ENCODE measurements at regions not wholly inside any gene's neighbourhood (a gene's known extent, or its start where the extent isn't known, plus 50 kb on each side); places are given as distances from the start of the nearest gene placed in this dataset.

DNA sequence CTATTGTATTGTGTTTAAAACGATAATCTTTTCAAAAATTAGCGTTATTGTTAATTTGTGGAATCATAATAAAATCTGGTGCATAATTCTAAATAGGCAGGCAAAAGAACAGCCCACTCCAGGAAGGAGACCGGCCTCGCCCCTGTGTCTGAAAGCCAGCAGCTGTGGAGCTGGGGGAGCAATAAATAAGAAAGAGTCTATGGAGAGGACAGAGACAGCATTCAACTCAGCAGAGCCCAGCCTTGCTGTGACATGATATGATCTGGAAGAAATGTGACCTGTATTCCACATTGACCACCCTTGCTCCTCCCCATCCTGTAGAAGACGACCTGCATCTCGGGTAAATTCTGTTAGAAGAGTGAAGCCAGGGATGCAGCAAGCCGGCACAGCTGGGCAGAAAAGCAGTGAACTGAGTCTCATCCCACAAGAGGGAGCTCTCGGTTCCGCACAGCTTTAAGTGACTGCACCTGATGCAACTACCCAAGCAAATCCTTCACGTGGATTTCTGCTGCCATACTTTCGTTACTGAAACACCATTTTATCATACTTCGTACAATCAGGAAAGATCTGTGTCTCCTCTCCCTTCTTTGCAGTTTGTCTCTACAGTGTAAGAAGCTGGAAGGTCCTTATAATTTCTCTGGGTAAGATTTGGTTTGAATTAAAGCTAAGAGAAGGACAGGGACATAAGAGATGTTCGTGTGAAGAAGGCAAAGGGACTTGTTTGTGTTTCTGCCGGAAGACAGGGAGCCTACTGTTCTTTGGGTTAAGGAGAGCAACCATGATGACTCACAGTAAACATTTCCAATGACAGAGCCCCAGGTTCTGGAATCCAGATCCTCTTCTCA is 427.1 kb downstream of the GPAM start:
- FAIRE-seq, result no peak

DNA sequence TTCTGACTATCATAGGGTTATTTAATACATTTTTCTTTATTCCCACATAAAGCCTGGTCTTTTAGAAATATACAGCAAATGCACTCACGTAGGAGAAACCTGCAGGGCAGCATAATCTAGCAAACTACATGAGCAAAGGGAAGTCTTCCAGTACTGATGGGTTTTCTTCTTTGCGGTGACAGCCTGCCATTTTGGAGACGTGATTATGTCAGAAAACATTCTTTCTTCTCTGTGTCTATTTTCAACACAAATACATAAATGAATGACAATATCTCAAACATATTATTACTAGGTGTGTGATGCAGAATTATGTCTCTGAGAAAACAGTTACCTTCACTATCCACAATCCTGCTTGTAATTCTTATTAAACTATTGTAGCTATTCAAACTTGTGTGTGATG is 425.0 kb downstream of the GPAM start:
- no peak for FAIRE-seq

DNA sequence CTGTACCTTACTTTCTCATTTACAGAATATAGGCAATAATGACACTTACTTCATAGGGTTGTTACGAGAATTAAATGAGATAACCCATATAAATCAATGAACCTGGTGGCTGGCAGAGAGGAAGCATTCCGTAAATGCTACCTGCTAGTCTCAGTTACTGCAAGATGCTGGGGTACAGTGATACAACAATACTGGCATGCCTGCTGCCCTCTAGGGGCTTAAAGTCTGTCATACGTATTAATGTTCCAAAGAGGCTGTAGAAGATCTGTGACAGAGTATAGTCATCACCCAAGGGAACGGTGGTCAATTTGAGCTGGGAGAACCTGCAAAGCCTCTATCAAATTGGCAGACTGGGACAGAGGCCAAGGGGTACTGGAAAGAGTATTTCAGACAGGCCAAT is 421.5 kb downstream of the GPAM start:
- no peak for FAIRE-seq

DNA sequence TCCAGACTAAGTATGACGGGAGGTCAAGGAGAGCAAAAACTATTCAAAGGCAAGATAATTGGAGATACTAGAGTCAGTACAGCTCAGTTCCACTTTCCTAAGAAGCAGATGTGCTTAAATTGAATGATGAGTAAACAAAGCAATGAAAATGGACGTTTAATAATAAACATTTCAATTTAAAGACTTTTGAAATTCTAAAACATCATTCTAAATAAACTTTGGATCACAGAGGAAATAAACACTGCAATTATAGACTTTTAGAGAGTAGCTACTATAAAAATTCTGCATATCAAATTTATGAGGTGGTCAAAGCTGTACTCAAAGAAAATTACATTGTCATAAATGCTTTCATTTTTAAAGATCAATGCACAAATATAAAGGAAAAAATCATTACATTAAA is 418.3 kb downstream of the GPAM start:
- no peak for FAIRE-seq

DNA sequence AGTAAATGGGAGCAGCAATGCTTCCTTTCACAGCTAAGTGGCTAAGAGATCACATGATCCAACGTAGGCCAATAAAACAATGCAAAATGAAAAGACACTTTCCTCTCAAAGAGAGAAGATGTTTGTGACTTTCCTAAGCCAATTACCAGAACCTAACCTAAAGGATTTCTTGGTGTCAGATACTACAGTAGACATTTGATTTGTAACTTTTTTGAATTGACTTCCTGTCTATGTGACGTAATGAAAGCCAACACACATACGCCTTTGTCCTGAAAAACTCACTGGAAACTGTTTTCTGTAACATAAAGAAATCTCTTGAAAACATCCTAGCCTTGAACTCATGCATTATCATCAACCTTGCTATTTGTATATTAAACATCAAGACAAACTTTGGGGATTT is 417.1 kb downstream of the GPAM start:
- no peak for FAIRE-seq

DNA sequence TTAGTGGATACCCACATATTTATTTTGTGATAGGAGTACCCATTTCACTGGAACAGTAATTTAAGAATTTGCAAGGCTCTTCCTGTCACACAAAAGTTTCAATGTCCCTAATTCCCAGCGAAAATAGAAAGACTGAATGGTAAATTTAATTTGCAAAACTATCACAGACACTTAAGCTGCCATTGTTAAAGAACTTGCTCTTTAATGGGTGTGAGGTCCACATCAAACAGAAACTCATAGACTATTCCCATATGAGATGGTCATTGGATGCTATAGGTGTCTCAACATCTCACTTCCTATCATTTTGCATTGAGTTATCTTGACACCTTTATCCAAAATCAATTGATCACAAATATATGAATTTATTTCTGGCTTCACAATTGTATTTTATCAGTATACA is 415.9 kb downstream of the GPAM start:
- FAIRE-seq, result no peak

DNA sequence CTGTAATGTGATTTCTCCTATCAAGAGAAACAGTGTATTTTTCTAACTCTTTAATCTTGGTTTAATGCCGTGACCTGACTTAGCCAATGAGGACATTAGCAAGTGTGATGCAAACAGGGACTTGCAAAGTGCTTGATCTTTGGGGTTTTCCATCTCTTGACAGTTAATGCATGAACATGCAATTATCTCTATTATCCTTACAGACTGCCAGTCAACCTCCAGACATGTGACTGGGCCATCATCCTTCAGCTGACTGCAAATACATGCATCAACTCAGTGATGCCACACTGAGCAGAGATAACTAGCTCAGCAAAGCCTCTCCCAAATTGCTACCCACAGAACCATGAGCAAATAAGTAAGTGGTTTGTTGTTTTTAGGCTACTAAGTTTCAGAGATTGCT is 409.6 kb downstream of the GPAM start:
- FAIRE-seq, result no peak

DNA sequence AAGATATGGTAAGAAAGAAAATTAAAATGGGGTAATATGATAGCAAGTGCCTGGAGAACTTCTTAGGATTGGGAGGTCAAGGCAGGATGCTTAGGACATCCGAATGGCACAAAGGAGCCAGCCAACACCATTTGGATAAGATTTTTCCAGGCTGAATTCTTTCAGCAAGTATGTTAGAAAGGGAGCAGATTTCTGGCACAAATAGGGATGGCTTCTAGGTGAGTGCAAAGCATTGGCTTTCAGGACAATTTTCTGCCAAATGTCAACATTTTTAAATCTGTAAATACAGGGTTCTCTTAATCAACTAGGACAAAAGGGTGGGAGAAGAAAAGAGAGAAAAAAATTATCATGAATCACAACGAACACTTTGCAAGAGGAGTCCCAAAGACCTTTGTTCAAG is 409.1 kb downstream of the GPAM start:
- FAIRE-seq, result no peak

DNA sequence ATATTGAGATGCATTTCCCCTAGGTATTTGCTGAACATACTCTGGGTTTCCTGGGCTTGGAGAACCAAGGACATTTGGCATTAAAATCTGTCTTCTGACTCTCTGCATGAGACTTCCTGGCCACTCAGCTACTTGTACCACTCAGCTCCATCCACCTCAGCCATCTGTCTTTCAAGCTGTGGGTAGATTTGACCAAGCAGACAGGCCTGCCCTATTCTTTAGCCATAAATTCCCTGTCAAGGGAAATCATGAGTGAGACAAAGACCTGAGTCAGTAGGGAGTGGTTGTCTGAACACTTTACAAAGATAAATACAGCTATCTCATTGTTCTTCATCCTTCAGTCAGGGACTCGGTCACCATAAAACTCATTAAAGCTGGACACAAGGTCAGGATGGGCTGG is 399.1 kb downstream of the GPAM start:
- FAIRE-seq, result no peak

DNA sequence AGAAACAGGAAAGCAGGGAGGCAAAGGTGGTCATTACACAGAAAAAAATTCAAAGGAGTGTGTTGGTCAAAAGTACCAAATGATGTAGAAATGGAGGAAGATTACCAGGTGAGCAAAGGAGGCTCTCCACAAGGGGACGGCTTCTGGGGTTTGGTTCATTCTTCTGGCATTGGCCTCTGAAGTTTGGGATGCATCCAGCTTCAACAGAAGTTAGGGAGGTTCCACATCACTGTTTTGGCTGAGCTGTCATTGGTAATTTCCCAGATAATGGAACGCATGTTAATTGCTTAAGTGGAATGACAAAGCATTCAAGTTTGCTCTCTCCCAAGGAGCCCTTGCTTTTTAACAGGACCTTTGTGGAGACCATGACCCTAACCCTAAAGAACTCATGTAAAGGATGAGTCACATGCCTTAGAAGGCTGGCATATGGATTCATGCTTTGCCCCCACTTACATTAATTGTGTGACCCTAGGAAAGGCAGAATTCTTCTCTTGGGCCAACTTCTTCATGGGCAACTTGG is 398.6 kb downstream of the GPAM start:
- no peak for FAIRE-seq

DNA sequence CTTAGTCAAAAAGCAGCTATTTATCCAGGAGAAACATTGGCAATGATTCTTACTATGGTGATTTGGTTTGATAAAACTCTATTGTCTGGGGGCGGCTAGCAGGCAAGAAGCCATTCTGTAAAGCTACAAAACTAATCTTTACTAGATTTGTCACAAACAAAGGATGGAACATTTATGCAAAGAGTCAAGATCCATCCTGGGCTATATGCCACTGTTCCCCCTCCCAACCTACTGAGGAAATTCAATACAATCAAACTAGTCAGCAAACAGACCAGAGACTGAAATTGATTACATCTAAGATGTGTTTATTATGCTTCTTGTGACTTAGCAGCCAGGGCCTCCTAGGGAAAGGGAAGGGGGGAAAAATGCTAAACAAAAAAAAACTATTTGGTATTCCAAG is 397.6 kb downstream of the GPAM start:
- FAIRE-seq, result no peak

DNA sequence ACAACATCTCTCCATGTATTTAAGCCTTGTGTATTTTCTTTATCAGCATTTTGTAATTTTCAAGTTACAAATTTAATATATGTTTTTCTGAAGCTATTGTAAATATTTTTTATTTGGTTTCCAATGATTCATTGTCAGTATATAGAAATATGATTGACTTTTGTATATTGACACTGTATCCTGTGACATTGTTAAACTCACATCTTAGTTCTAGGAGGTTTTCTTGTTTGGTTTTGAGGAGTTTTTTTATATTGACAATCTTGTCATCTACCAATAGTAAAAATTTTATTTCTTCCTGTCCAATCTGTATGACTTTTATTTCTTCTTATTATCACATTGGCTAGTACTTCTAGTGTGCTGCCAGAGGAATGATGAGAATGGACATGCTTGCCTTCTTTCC is 393.7 kb downstream of the GPAM start:
- no peak for FAIRE-seq

DNA sequence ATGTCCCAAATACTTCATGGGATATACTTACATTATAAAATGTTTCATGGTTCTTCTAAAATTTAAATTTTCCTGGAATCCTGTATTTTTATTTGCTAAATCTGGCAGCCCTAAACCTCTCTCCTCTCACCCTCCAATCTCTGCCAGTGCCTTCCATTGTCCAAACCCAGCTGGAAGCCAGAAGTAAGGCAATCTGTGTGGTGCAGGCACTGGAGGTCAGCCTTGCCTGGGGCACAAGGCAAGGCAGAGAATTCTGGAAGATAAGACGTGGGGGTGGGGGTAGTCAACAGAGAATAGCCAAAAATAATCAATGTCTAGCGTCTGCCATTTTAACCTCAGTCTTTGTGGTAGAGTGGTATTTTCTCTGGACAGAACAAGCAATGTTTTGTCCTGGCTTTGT is 381.7 kb downstream of the GPAM start:
- no peak for FAIRE-seq

DNA sequence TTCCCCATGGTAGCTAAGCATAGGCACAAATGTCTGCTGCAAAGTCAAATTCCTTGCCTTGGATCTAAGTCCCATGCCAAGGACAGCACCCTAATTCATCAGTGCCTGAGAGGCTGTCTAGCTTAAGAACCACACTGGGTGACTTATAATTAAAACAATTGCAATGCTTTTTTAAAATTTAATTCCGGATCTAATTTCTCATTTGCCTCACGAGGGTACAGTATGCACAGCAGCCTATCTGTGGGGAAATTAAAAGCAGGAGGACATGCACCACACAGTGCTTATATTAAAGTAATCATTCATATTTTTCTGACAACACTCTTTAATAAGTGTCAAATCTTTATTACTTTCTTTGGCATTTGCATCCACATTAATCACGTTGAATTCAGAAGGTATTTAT is 378.8 kb downstream of the GPAM start:
- FAIRE-seq, result no peak

DNA sequence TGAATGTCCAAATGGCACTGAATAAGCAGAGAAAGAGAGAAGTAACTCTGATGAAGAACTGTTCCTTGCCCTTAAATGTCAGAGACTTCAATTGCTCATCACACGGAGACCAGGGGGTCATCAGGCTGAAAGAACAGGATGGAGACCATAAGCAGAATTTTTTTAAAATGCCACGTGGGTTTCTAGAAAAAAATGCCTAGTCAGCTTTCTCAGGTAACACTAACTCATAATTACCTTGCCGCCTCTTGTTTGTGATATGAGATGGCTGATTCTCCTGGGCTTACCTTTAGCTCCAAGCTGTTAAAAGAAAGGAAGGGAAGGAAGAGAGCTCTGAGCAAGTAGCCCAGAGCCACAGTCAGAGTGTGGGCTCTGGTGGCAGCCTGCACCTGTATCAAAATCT is 372.0 kb downstream of the GPAM start:
- FAIRE-seq, result no peak

DNA sequence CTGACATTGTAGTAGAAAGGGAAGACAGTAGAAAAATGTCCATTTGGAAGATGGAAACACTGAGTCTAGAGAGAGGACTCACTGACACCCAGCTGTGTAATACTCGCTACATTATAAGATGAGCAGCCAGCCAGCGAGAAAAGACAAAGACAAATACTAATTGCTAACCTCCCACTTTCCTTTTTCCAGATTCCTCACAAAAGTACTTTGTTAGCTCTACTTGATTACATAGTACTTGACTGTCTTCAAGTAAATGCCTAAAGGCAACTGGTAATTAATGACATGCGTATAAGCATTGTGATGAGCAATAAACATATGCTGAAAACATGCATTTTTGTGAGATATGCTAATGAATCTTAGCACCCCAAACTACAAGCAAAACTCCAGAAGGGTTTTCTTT is 363.1 kb downstream of the GPAM start:
- no peak for FAIRE-seq

DNA sequence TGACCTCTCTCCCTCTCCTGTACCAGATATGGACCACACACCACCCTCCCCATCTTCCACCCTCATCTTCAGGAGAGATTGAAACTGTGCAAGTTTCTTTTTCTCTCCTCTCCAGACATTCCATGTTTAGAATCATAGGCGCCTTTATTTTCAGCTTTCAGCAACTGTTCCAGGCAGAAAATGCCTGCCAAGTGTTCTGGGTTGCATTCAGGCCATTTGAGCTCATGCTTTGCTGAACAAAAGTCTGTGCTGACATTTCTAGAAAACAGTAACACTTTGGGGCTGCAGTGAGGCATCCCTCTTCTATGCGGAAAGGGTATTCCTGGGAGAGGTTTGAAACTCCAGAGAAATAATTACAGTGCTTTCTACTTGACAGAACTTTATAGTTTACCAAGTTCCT is 361.7 kb downstream of the GPAM start:
- no peak for FAIRE-seq

DNA sequence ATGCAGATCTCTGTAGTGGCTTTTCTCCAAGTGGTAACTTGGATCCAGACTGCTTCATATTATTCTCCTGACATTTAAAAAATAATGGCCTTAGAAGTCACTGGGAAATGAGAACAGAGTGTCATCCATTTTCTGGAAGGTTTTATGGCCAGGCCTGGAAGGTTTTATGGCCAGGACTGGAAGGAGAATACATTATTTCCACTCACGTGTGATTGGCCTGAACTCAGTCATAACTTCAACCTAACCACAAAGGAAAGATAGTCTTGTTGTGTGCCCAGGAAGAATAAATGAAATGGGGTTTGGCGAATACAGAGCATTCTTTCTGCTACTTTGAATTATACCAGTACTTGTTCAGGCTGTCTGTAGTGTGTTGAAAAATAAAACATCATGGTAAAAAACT is 360.9 kb downstream of the GPAM start:
- no peak for FAIRE-seq

DNA sequence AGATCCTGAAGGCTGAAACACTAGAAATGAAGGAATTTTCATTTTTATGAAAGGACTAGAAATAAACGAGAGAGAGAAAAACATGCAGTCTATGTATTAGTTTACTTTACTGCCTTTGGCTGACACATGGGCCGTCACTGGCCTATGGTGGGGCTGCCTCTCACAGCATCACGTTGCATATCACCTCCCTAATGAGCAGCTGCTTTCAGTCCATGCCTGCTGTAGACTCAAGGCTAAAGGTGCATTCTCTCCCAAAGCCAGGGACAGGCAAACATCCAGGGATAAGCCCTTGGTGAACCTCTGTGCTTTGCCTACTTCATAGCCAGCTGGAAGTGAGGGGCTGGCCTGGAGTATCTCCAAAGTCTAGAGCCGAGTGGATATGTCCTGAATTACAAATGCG is 359.4 kb downstream of the GPAM start:
- no peak for FAIRE-seq

DNA sequence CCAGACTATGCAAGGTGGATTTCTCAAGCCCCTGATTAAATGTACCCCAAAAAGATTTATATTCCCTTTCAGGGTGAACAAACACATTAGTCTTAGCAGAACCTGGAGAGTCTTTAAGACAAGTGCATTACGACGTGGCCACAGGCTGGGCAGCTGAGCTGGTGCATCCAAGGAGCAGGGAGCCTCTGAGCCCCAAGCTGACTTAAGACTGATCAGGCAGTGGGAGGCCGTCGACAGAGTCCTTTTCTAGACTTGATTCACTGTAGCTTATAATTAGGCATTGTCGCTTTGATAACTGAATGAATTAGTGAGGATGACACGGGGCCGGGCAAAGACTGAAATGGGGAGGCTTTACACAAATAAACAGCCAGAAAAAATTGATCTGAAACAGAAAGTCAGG is 353.2 kb downstream of the GPAM start:
- no peak for FAIRE-seq

DNA sequence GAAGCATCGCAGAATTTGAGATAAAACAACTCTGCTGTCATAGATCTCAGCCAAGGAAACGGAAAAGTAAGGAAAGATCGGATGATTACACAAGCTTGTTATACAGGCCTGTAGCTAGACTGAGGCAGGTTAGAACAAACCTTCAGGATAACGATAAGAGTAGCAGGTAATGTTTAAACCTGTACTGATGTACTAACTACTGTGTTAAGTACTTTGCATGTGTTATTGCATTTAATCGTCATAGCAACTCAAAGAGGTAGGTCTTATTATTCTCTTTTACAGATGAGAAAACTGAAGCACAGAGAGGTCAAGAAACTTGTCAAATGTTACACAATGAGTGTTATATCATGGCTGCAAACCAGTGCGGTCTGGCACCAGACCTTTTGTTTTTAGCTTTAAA is 352.5 kb downstream of the GPAM start:
- FAIRE-seq, result no peak

DNA sequence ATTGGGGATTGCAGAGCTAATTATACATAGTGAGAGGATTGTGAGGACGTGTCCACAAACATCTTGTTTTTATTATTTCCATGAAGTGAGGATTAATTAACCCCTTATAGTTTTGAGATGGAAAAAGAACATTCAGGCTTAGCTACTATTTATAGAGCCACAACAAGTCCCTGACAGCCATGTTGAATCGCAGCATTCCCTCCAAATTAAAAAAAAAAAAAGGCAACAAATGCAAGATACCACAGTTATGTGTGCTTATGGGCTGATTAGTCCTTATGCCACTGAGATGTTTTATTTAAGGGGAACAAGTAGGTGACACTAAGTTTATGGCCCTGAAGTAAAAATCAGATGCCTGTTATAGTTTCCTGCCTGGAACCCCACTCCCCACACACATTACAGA is 350.3 kb downstream of the GPAM start:
- no peak for FAIRE-seq

DNA sequence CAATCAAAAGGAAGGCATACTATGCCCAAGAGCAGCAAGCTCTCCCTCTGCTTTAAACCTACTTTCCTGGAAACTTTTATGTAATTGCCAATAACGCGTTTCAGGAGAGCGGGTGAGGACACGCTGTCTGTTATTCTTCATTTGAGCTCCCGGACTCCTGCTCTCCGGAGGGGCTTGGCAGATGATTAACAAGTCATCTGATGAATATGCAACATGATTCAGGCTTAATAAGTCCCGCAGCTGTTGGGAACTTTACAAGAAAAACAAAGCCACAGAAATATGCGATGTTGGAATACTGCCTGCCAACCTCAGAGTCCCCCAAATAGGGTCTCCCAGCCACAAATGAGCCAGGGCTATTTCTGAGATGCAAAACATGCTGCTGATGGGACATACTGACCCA is 348.0 kb downstream of the GPAM start:
- FAIRE-seq, result no peak

DNA sequence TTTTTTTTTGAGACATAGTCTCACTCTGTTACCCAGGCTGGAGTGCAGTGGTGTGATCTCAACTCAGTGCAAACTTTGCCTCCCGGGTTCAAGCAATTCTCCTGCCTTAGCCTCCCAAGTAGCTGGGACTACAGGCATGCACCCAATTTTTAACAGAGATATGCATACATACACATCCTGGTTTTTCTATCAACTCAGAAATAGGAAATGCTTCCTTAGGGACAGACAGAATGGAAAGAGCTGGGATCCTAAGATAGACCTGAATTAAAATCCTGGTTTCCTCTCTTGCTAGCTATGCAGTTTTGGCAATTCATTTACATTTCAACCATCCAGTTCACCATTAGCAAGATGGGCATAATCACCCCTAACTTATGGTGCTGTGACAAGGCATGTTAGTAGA is 347.5 kb downstream of the GPAM start:
- no peak for FAIRE-seq

DNA sequence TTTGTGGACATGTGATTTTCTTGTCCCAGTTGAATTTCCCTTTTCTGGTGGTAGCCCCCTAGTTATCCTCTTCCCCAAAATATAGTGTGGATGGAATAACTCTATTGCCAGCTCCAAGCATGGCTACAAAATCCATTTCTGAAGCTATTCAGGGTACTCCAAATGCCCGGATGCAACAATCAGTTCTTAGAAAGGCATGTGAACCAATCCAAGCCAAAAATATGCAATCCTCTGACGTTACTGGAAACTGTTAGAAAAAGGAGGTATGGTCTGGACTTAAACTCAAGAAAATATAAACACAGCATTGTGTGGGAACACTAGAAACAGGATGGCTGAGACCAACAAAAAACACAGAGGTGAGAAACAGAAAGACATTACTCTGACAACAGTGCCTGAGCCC is 347.0 kb downstream of the GPAM start:
- FAIRE-seq, result no peak
